Stimulated activated CD8-positive, alpha-beta memory T cell treated with anti-CD3 and anti-CD28 coated beads, Interleukin-2, amount 100 ng/mL, for 48 hours (primary cell): ENCODE measurements at regions not wholly inside any gene's neighbourhood (a gene's known extent, or its start where the extent isn't known, plus 50 kb on each side); places are given as distances from the start of the nearest gene placed in this dataset.
"Not testable (repeated sequence)": the region's sequence is repeated elsewhere in the genome, so short reads cannot be mapped to it uniquely, and the experiment has no call there.

ENCODE experiments used
- DNase-seq, 2 donors: peaks; one replicate each; pipeline ENCODE4 v3.0.0-alpha.2; 2020; ENCODE audit warnings: low read depth in 2 of 2

GRCh38 chr2:129004940-129005490, 686.3 kb upstream of the HS6ST1 start:
- no peak for DNase-seq

GRCh38 chr2:129006135-129006886, 687.6 kb upstream of the HS6ST1 start:
- DNase-seq: no peak

- no peak for DNase-seq
Measured at GRCh38 chr2:129006901-129007300, 688.2 kb upstream of the HS6ST1 start.

DNA sequence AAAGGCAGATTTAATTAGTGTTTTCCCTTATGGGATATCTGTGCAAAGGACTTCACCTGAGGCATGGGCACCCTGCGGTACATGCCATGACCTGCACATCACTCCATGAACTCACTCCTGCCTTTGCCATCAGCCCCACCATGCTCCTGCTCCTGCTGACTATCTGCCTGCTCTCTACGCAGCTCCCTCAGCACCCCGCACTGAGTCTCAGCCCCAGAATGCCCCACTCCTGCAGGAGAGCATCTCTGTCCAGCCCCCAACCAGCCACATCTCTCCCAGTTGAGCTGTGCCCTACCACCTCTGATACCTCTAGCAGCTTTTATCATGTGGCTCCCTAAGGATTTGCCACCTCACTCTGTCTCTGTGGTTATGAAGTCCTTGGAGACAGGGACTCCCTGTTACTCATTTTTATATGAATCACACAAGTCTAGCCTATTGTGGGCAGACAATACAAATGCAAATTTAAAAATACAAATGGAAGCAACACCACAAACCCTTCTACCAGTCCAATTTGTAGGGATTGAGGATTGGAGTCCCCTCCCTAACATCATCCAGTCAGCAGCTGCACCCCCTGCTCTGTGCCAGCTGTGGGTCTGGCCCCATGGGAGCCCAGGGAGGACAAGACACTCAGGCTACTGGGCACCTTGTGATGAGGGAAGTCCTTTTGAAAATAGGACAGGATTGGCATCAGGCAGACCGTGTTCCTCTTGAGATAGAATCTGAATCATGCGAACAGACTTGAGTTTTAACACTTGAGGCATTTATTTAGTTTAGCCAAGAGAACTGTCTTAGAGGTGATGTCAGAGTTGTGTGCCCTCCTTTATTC, 689.6 kb upstream of the HS6ST1 start:
- DNase-seq: no peak

DNA sequence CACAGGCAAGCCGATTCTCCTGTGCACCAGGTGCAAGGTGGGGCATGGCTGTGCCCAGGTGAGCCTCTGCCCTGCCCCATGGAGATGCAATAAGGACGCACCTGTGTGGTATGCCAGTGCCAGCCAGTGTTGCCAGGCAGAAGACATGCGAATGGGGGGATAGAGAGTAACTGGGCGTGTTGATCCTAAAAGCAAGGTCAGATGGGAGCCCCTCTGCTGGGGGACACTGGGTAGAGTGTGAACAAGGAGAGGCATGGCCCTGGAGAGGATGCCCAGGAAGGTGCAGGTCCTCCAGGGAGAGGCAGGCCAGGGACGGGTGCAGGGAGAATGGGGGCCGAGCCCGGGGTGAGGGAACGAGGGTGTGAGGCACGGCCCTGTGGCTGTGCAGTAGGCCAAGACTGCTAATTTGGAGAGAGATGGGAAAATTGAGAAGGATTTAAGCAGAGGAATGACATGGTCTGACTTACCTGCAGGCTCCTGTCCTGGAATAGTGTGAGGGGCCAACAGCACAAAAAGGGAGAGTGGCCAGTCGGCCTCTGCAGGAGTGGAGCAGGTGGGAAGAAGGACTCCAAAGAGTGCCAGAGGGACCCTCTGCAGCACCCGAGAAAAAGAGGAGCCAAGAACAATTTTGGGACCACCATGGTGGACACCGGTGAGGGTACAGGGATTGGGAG, 690.4 kb upstream of the HS6ST1 start:
- no peak for DNase-seq

- DNase-seq: no peak
Measured at GRCh38 chr2:129009555-129010146, 691.0 kb upstream of the HS6ST1 start.

- no peak for DNase-seq
Measured at GRCh38 chr2:129010262-129010661, 691.6 kb upstream of the HS6ST1 start.

- no peak for DNase-seq
Measured at GRCh38 chr2:129011466-129012061, 692.9 kb upstream of the HS6ST1 start.

- DNase-seq: no peak
Measured at GRCh38 chr2:129014432-129014831, 695.8 kb upstream of the HS6ST1 start.

DNA sequence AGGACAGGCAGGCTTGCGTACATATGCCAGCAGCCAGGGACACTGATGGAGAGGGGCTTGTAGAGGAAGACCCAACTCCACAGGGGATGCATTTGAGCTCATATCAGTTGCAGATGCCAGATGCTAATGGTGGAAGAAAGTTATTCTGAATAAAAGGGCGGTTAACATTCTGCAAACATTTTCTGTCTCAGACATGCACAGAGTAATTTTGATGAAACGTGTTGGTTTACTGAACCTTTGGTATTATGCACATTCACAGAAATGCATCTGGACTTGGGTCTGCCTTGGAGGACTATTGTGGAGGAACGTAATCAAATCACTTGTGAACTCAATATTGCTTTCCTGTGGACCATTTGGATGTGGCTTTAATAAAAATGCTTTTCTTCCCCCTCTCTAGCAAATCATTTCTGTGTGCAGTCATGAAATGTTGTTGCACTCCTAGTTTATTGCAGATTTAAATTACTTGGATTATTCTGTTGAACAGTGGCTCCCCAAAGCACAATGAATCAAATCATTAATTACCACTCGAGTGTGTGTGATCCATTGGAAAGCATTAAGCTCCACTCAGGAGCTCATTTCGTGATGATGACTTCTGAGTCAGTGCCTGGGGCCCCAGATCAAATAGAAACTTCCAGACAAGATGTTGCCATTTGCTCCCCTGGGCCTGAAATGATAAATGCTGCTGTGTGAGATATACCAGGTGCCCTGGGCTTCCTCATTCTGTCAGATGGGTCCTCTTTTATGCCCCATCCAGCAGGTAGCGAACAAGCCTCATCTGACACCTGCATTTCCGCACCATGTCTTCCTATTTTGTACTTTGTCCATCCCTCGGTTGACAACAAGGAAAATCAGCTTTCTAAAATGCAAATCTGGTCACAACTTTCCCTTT, 697.0 kb upstream of the HS6ST1 start:
- no peak for DNase-seq

DNA sequence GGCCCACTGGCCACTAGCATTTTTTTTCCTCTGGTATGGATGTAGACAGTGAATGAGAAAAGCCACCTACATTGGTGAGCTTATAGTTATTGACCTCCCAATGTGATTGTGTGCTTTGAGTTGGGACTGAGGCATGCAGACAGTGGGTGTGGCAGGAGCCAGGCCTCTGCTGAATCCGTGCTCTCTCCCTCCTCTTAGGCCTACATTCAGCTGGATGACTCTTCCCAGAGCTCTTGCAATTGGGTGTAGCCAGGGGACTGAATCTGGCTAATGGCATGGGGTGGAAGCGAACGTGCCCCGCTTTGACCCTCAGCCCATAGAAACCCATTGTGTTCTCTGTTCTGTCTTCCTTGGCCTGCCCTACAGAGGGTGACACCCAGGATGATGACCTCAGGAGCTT, 698.3 kb upstream of the HS6ST1 start:
- DNase-seq: no peak

DNA sequence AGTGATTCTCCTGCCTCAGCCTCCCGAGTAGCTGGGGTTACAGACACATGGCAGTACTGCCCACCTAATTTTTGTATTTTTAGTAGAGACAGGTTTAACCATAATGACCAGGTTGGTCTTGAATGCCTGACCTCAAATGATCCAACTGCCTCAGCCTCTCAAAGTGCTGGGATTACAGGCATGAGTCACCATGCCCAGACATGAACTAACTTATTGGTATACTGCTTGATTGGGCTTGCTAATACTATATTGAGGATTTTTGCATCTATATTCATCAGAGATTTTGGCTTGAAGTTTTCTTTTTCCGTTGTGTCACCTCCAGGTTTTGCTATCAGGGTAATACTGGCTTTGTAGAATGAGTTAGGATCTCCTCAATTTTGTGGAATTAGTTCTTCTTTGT, 706.1 kb upstream of the HS6ST1 start:
- no peak for DNase-seq

GRCh38 chr2:129035992-129036391, 717.3 kb upstream of the HS6ST1 start:
- no peak for DNase-seq

DNA sequence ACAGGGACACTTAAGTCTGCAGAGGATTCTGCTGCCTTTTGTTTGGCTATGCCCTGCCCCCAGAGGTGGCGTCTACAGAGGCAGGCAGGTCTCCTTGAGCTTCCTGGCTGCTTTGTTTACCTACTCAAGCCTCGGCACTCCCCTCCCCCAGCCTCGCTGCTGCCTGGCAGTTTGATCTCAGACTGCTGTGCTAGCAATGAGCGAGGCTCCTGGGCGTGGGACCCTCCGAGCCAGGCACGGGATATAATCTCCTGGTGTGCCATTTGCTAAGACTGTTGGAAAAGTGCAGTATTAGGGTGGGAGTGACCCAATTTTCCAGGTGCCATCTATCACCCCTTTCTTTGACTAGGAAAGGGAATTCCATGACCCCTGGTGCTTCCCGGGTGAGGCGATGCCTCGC, 725.0 kb upstream of the HS6ST1 start:
- DNase-seq: not testable (repeated sequence)

GRCh38 chr2:129046475-129046874, 727.8 kb upstream of the HS6ST1 start:
- not testable (repeated sequence) for DNase-seq

GRCh38 chr2:129050101-129050500, 731.4 kb upstream of the HS6ST1 start:
- no peak for DNase-seq

DNA sequence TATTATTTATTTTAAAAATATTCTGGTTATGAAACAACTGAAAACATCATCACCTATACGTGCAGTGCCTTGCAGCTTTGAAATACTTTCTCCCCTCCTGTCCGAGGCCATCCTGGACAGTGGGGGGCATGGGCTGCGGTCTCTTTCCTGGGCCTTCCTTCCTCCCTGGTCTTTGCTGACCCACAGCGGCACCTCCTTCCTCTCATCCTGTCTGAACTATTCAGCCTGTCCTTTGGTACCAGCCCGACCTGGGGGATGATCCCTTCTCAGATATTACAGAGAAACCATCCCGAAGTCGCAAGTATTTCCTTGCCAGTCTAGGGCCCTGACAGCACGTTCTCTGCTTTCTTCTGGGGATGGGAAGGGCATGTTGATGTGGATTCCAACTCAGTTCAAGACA, 736.6 kb upstream of the HS6ST1 start:
- no peak for DNase-seq

- DNase-seq: no peak
Measured at GRCh38 chr2:129055824-129056223, 737.2 kb upstream of the HS6ST1 start.

- DNase-seq: no peak
Measured at GRCh38 chr2:129056309-129056958, 737.8 kb upstream of the HS6ST1 start.

DNA sequence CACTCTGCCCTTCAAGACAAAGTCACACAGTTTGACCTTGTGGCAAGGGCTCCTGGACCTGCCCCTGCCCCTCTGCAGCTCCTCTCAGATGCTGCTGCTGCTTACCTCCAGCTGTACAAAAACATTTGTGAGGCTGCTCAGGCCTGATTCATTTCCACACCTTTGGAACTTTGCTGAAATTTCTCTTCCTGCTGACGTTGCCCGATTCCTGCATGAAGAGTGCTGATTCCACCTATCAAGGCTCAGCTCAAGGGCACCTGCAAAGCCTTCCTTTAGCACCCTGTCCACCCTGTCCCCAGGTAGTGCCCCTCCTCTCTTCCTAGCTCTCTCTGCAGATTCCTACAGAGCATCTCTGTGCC, 738.3 kb upstream of the HS6ST1 start:
- DNase-seq: no peak
